Mucosa of rectum (tissue), 2 donors: ENCODE measurements at regions not wholly inside any gene's neighbourhood (a gene's known extent, or its start where the extent isn't known, plus 50 kb on each side); places are given as distances from the start of the nearest gene placed in this dataset.

Experiments
- H3K27ac ChIP-seq, 2 donors: one replicate each; pipeline ENCODE4 v1.7.0; 2013; ENCODE audit warnings: inconsistent platforms in 2 of 2, low read depth in 2 of 2, low read length in 2 of 2
- H3K27me3 ChIP-seq, 2 donors: one replicate each; pipeline ENCODE4 v1.7.0; 2013; ENCODE audit warnings: low read length in 2 of 2; ENCODE audit not compliant: control insufficient read depth in 2 of 2, insufficient read depth in 2 of 2
- H3K36me3 ChIP-seq, 2 donors: one replicate each; pipeline ENCODE4 v1.7.0; 2013; ENCODE audit warnings: low read length in 2 of 2; ENCODE audit not compliant: control insufficient read depth in 2 of 2, insufficient read depth in 2 of 2
- H3K4me1 ChIP-seq, 2 donors: one replicate each; pipeline ENCODE4 v1.7.0; 2013; ENCODE audit warnings: low read length in 2 of 2, mild to moderate bottlenecking in 1 of 2; ENCODE audit not compliant: control insufficient read depth in 2 of 2, insufficient read depth in 2 of 2
- H3K4me3 ChIP-seq, 2 donors: one replicate each; pipeline ENCODE4 v1.7.0; 2013; ENCODE audit warnings: low read length in 2 of 2
- H3K9ac ChIP-seq, 2 donors: one replicate each; pipeline ENCODE4 v1.7.0; 2013; ENCODE audit warnings: low read length in 2 of 2, low read depth in 1 of 2, mild to moderate bottlenecking in 1 of 2
- H3K9me3 ChIP-seq, 2 donors: one replicate each; pipeline ENCODE4 v1.7.0; 2013; ENCODE audit warnings: low read length in 2 of 2; ENCODE audit not compliant: control insufficient read depth in 2 of 2
- donor health status: healthy.
- donor health status: Normal muscosa, but diverticular disease.

- Histone ChIP-seq H3K27ac (no peak overlapping the region), H3K27me3 (no peaks in the 10 kb centered on the region), H3K4me1 (no peaks in the 10 kb centered on the region), H3K9me3 (no peaks in the 10 kb centered on the region), H3K4me3 (no peak overlapping the region), H3K36me3 (no peaks in the 10 kb centered on the region), H3K9ac (no peak overlapping the region)
These were observed 209.7 kb upstream of the NPY2R start for GRCh38 chr4:154998773-154999172.

GRCh38 chr4:154999950-155000578, 208.4 kb upstream of the NPY2R start:
- Histone ChIP-seq H3K9ac (no peak overlapping the region), H3K27ac (no peak overlapping the region), H3K9me3 (no peaks in the 10 kb centered on the region), H3K4me1 (no peaks in the 10 kb centered on the region), H3K4me3 (no peak overlapping the region), H3K27me3 (no peaks in the 10 kb centered on the region), H3K36me3 (no peaks in the 10 kb centered on the region)

- H3K9ac ChIP-seq, result no peak overlapping the region
- H3K9me3 ChIP-seq, result no peaks in the 10 kb centered on the region
- no peak overlapping the region for H3K4me3 ChIP-seq
- H3K27me3 ChIP-seq, result no peaks in the 10 kb centered on the region
- H3K36me3 ChIP-seq, result no peaks in the 10 kb centered on the region
- H3K4me1 ChIP-seq, result no peaks in the 10 kb centered on the region
- H3K27ac ChIP-seq, result no peak overlapping the region
These were observed 207.2 kb upstream of the NPY2R start for GRCh38 chr4:155001251-155001650.

- Histone ChIP-seq H3K36me3 (no peaks in the 10 kb centered on the region), H3K4me3 (no peak overlapping the region), H3K9ac (no peak overlapping the region), H3K27me3 (no peaks in the 10 kb centered on the region), H3K9me3 (no peaks in the 10 kb centered on the region), H3K4me1 (no peaks in the 10 kb centered on the region), H3K27ac (no peak overlapping the region)
These were observed 202.9 kb upstream of the NPY2R start for GRCh38 chr4:155005395-155006090.

GRCh38 chr4:155007660-155008176, 200.7 kb upstream of the NPY2R start:
- Histone ChIP-seq H3K9ac (no peak overlapping the region), H3K27ac (no peak overlapping the region), H3K9me3 (no peaks in the 10 kb centered on the region), H3K4me3 (no peak overlapping the region), H3K27me3 (no peaks in the 10 kb centered on the region), H3K4me1 (no peaks in the 10 kb centered on the region), H3K36me3 (no peaks in the 10 kb centered on the region)

GRCh38 chr4:155008389-155008788, 200.0 kb upstream of the NPY2R start:
- no peaks in the 10 kb centered on the region for H3K4me1 ChIP-seq

GRCh38 chr4:155009288-155009687, 199.1 kb upstream of the NPY2R start:
- H3K27me3 ChIP-seq, result no peaks in the 10 kb centered on the region
- H3K27ac ChIP-seq, result no peak overlapping the region
- H3K9ac ChIP-seq, result no peak overlapping the region
- H3K4me3 ChIP-seq, result no peak overlapping the region
- H3K36me3 ChIP-seq, result no peaks in the 10 kb centered on the region
- H3K9me3 ChIP-seq, result no peaks in the 10 kb centered on the region
- no peaks in the 10 kb centered on the region for H3K4me1 ChIP-seq

More at GRCh38 chr4:155008389-155008788, 200.0 kb upstream of the NPY2R start:
- Histone ChIP-seq H3K9ac (no peak overlapping the region), H3K4me3 (no peak overlapping the region), H3K27me3 (no peaks in the 10 kb centered on the region), H3K9me3 (no peaks in the 10 kb centered on the region), H3K27ac (no peak overlapping the region), H3K36me3 (no peaks in the 10 kb centered on the region)

- no peaks in the 10 kb centered on the region for H3K4me1 ChIP-seq
- H3K36me3 ChIP-seq, result no peaks in the 10 kb centered on the region
- H3K4me3 ChIP-seq, result no peak overlapping the region
- no peak overlapping the region for H3K27ac ChIP-seq
- no peaks in the 10 kb centered on the region for H3K27me3 ChIP-seq
- no peak overlapping the region for H3K9ac ChIP-seq
- H3K9me3 ChIP-seq, result no peaks in the 10 kb centered on the region
These were observed 198.1 kb upstream of the NPY2R start for GRCh38 chr4:155010376-155010775.

GRCh38 chr4:155011163-155011780, 197.2 kb upstream of the NPY2R start:
- no peaks in the 10 kb centered on the region for H3K9me3 ChIP-seq
- H3K27ac ChIP-seq, result no peak overlapping the region
- no peak overlapping the region for H3K9ac ChIP-seq
- no peaks in the 10 kb centered on the region for H3K27me3 ChIP-seq
- H3K4me1 ChIP-seq, result no peaks in the 10 kb centered on the region
- no peak overlapping the region for H3K4me3 ChIP-seq
- H3K36me3 ChIP-seq, result no peaks in the 10 kb centered on the region

GRCh38 chr4:155012469-155012868, 196.0 kb upstream of the NPY2R start:
- no peaks in the 10 kb centered on the region for H3K4me1 ChIP-seq
- H3K9me3 ChIP-seq, result no peaks in the 10 kb centered on the region
- H3K4me3 ChIP-seq, result no peak overlapping the region
- H3K27ac ChIP-seq, result no peak overlapping the region
- H3K36me3 ChIP-seq, result no peaks in the 10 kb centered on the region
- H3K27me3 ChIP-seq, result no peaks in the 10 kb centered on the region
- no peak overlapping the region for H3K9ac ChIP-seq
